B cell (primary cell): ENCODE measurements at regions not wholly inside any gene's neighbourhood (a gene's known extent, or its start where the extent isn't known, plus 50 kb on each side); places are given as distances from the start of the nearest gene placed in this dataset.

Experiments used
- ATAC-seq: fragments of 200-7000 bp; cut with Tn5 transposase; one replicate; pipeline ENCODE4 v1.10.0; 2021; ENCODE audit warnings: low read depth, mild to moderate bottlenecking, moderate number of reproducible peaks, moderate library complexity
- CTCF ChIA-PET: fragments of 350-600 bp; sonication (Branson Sonifier 250); formaldehyde crosslinking; loops from one replicate; lab custom pipeline; 2021; ENCODE audit warnings: antibody characterized with exemption, inconsistent platforms; lab: Charles Lee
- POLR2A ChIA-PET: fragments of 350-600 bp; sonication (Branson Sonifier 250); formaldehyde crosslinking; loops from one replicate; lab custom pipeline; 2021; ENCODE audit warnings: antibody characterized with exemption; lab: Charles Lee
- DNase-seq: peaks from one replicate; pipeline ENCODE4 v3.0.0; 2013
- H2AFZ ChIP-seq: 2 replicates; pipeline ENCODE4 v1.6.1; 2012; ENCODE audit warnings: mild to moderate bottlenecking, low read depth, low read length; ENCODE audit not compliant: insufficient read depth, poor library complexity, severe bottlenecking
- H3K27ac ChIP-seq, 2 donors: 1 replicate in 1 of 2; 2 replicates in 1 of 2; pipeline ENCODE4 v1.5.1; 2012 to 2013; ENCODE audit warnings: low read length in 2 of 2, mild to moderate bottlenecking in 2 of 2, moderate library complexity in 1 of 2
- H3K27me3 ChIP-seq, 4 experiments: fragments of 200-600 bp in 1 of 4; sonication (generic) in 1 of 4; replicated peaks in 1 of 4; 1 replicate in 2 of 4; 2 replicates in 2 of 4; pipeline versions ENCODE4 v1.6.1 to v1.7.0; 2013 to 2016; ENCODE audit warnings: low read length in 3 of 4, mild to moderate bottlenecking in 2 of 4, mixed read lengths in 1 of 4, moderate library complexity in 1 of 4; ENCODE audit not compliant: insufficient read depth in 4 of 4, control insufficient read depth in 3 of 4; ENCODE audit errors: control extremely low read depth in 1 of 4
- H3K36me3 ChIP-seq, 2 experiments: replicated peaks in 1 of 2; 1 replicate in 1 of 2; 2 replicates in 1 of 2; pipeline versions ENCODE4 v1.6.1 to v1.7.1; 2013; ENCODE audit warnings: low read length in 1 of 2; ENCODE audit not compliant: insufficient read depth in 2 of 2, control insufficient read depth in 1 of 2; ENCODE audit errors: control extremely low read depth in 1 of 2, extremely low read depth in 1 of 2
- H3K4me1 ChIP-seq, 2 donors: fragments of 200-600 bp in 1 of 2; sonication (generic) in 1 of 2; 1 replicate in 1 of 2; 2 replicates in 1 of 2; pipeline versions ENCODE4 v1.5.1 to v1.6.1; 2013 to 2017; ENCODE audit warnings: low read length in 2 of 2; ENCODE audit not compliant: control insufficient read depth in 2 of 2, insufficient read depth in 2 of 2
- H3K4me2 ChIP-seq: replicated peaks from 2 replicates; pipeline ENCODE3; 2012; ENCODE audit warnings: mild to moderate bottlenecking, low read depth, low read length; ENCODE audit not compliant: poor library complexity, severe bottlenecking
- H3K4me3 ChIP-seq, 5 experiments: fragments of 200-600 bp in 1 of 5; sonication (generic) in 1 of 5; 1 replicate in 3 of 5; 2 replicates in 2 of 5; pipeline versions ENCODE4 v1.5.1 to v1.7.0; 2011 to 2016; ENCODE audit warnings: low read length in 4 of 5, mild to moderate bottlenecking in 4 of 5, low read depth in 2 of 5, control low read depth in 1 of 5, moderate library complexity in 1 of 5; ENCODE audit not compliant: insufficient read depth in 1 of 5; ENCODE audit errors: control extremely low read depth in 1 of 5, extremely low read depth in 1 of 5
- H3K79me2 ChIP-seq: fragments of 200-600 bp; sonication (generic); one replicate; pipeline ENCODE4 v1.6.0; 2016; ENCODE audit warnings: low read length; ENCODE audit not compliant: control insufficient read depth, insufficient read depth
- H3K9ac ChIP-seq: fragments of 200-600 bp; sonication (generic); 2 replicates; pipeline ENCODE4 v1.6.1; 2017; ENCODE audit warnings: mild to moderate bottlenecking, low read length, moderate library complexity
- H3K9me3 ChIP-seq, 3 donors: one replicate each; pipeline versions ENCODE4 v1.6.1 to v1.7.1; 2013; ENCODE audit warnings: low read length in 2 of 3; ENCODE audit not compliant: control insufficient read depth in 2 of 3, insufficient read depth in 1 of 3; ENCODE audit errors: control extremely low read depth in 1 of 3
- H4K20me1 ChIP-seq: 2 replicates; pipeline ENCODE4 v1.6.0; 2012; ENCODE audit warnings: mild to moderate bottlenecking, low read length; ENCODE audit not compliant: insufficient read depth, control insufficient read depth, poor library complexity, severe bottlenecking
- H3K27ac Mint-ChIP-seq: one replicate; pipeline ENCODE4 v1.8.0; 2021; ENCODE audit warnings: mixed read lengths
- H3K27me3 Mint-ChIP-seq: one replicate; pipeline ENCODE4 v1.8.0; 2021; ENCODE audit warnings: mixed read lengths
- H3K4me1 Mint-ChIP-seq: one replicate; pipeline ENCODE4 v1.8.0; 2021; ENCODE audit warnings: mixed read lengths
- H3K4me3 Mint-ChIP-seq: one replicate; pipeline ENCODE4 v1.8.0; 2021; ENCODE audit warnings: mixed read lengths
- H3K9me3 Mint-ChIP-seq: one replicate; pipeline ENCODE4 v1.8.0; 2022; ENCODE audit warnings: mixed read lengths; ENCODE audit not compliant: insufficient read depth
- CTCF ChIP-seq: fragments of 200-600 bp; IDR thresholded peaks from one replicate; pipeline ENCODE4 v1.8.0; 2022; ENCODE audit warnings: antibody characterized with exemption, mild to moderate bottlenecking
- EZH2 ChIP-seq: IDR thresholded peaks from 2 replicates; pipeline ENCODE4 v1.6.1; 2012; ENCODE audit warnings: borderline replicate concordance, low read depth, mild to moderate bottlenecking, moderate library complexity, low read length; ENCODE audit not compliant: insufficient read depth, poor library complexity, severe bottlenecking
- WGBS: methylation state at CpG from one replicate; pipeline ENCODE4 v1.1.5; 2013; ENCODE audit warnings: missing lambda C conversion rate; ENCODE audit not compliant: insufficient coverage; 5-methylcytosine and 5-hydroxymethylcytosine counted together
- intact Hi-C: fragments of 100-400 bp; cut with micrococcal nuclease; formaldehyde crosslinking; loops from one replicate; pipeline ENCODE4 v1.10.0; 2022

DNA sequence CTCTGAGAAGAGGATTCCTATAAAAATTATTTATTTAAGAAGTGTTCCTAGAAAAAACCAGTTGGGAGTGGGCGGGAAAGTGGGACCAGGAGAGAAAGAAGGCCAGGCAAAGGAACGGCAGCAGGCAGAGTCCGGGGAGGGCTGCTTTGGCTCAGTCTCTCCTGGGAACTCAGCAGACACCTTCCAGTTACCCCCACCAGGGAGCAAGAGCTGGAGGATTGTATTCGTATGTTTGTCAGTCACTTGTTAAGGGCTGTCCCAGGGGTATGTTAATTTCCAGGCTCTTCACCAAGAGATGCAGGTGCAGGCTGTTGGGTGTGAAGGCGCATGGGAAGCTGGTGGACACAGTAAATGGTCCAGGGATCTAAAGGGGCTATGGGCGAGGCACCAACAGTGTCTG, 53.0 kb upstream of the CHD6 start:
- Mint-ChIP-seq H3K27ac (no peak overlapping the region), H3K9me3 (peaks cover 2% of the 10 kb centered on the region), H3K4me1 (peaks cover 13% of the 10 kb centered on the region), H3K27me3 (peaks cover 21% of the 10 kb centered on the region), H3K4me3 (no peak overlapping the region)
- H3K9me3 ChIP-seq = peaks cover 0 to 11% (median 3%) of the 10 kb centered on the region in 3 donors
- H3K4me1 ChIP-seq = peaks cover 0 to 10% of the 10 kb centered on the region in 2 donors
- H3K9ac ChIP-seq = no peak overlapping the region
- no peak overlapping the region for H3K4me3 ChIP-seq
- H3K36me3 ChIP-seq = no peaks in the 10 kb centered on the region
- H3K79me2 ChIP-seq = no peaks in the 10 kb centered on the region
- no peaks in the 10 kb centered on the region for H4K20me1 ChIP-seq
- no peak for TF ChIP-seq EZH2
- no peak for TF ChIP-seq CTCF
- DNase-seq (no peak), ATAC-seq (no peak)
- H2AFZ ChIP-seq = no peak overlapping the region
- no peak overlapping the region for H3K4me2 ChIP-seq
- whole genome bisulfite sequencing = 78% methylated on average over 3 of the region's 6 CpGs
- CTCF ChIA-PET = interaction anchor here (1.4 kb wide), 1 partner anchor 21 kb away, joined by 5 read pairs; no protein-coding TSS in a partner anchor
- H3K27me3 ChIP-seq = peaks cover 0 to 16% (median 5%) of the 10 kb centered on the region in 4 experiments
- H3K27ac ChIP-seq = no peak overlapping the region
- POLR2A ChIA-PET = no interaction called here
- intact Hi-C loops = no loop called here

DNA sequence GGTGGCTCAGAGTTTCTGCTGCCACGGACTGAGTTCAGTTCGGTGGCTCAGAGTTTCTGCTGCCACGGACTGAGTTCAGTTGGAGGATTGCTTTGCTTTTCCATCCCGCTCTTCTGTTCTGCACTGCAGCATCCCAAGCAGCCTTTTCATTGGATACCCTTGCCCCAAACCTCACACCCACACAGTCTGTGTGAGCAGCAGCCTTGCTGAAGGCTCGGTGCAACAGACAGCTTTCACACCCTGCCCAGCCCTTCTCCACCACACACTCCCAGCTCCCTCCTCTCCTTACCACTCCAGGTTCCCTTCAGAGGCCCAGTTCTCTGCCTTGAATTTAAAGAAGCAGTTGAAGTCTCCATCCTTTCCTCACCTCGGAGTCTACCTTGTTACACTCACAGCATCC, 52.5 kb upstream of the CHD6 start:
- no peaks in the 10 kb centered on the region for H4K20me1 ChIP-seq
- H3K9me3 ChIP-seq = peaks cover 0 to 11% (median 3%) of the 10 kb centered on the region in 3 donors
- peaks cover 0 to 10% of the 10 kb centered on the region in 2 donors for H3K4me1 ChIP-seq
- no peak overlapping the region for H3K4me2 ChIP-seq
- ATAC-seq = no peak
- TF ChIP-seq EZH2 (no peak), CTCF (no peak)
- WGBS = 95% methylated on average over 5 of the region's 6 CpGs
- H3K79me2 ChIP-seq = no peaks in the 10 kb centered on the region
- CTCF ChIA-PET = interaction anchor here (1.4 kb wide), 1 partner anchor 22 kb away, joined by 5 read pairs; no protein-coding TSS in a partner anchor
- no peak overlapping the region for H2AFZ ChIP-seq
- POLR2A ChIA-PET = no interaction called here
- H3K4me3 Mint-ChIP-seq = no peak overlapping the region
- peaks cover 18% of the 10 kb centered on the region for H3K27me3 Mint-ChIP-seq
- no peak overlapping the region for H3K4me3 ChIP-seq
- no peak overlapping the region for H3K27ac Mint-ChIP-seq
- no peak overlapping the region for H3K27ac ChIP-seq
- peaks cover 0 to 16% (median 5%) of the 10 kb centered on the region in 4 experiments for H3K27me3 ChIP-seq
- intact Hi-C loops = no loop called here
- H3K36me3 ChIP-seq = no peaks in the 10 kb centered on the region
- H3K9me3 Mint-ChIP-seq = peaks cover 2% of the 10 kb centered on the region
- peaks cover 13% of the 10 kb centered on the region for H3K4me1 Mint-ChIP-seq
- DNase-seq = no peak
- H3K9ac ChIP-seq = no peak overlapping the region
